MM.1S (cell line): ENCODE measurements at regions not wholly inside any gene's neighbourhood (a gene's known extent, or its start where the extent isn't known, plus 50 kb on each side); places are given as distances from the start of the nearest gene placed in this dataset.

ENCODE experiments used
- DNase-seq: peaks from one replicate; pipeline ENCODE4 v3.0.0-alpha.2; 2015
- H2AFZ ChIP-seq: fragments of 300-600 bp; sonication (generic); 2 replicates; pipeline ENCODE4 v1.6.0; 2016; ENCODE audit warnings: antibody characterized with exemption, low read length
- H3F3A ChIP-seq: fragments of 300-600 bp; sonication (generic); 2 replicates; pipeline ENCODE4 v1.6.1; 2016; ENCODE audit warnings: mild to moderate bottlenecking, antibody characterized with exemption, low read length, moderate library complexity, mixed read lengths; ENCODE audit not compliant: insufficient read depth
- H3K27ac ChIP-seq: fragments of 300-600 bp; sonication (generic); 2 replicates; pipeline ENCODE4 v1.5.1; 2016; ENCODE audit warnings: mild to moderate bottlenecking, low read length
- H3K27me3 ChIP-seq: fragments of 300-600 bp; sonication (generic); replicated peaks from 2 replicates; pipeline ENCODE4 v1.6.0; 2016; ENCODE audit warnings: low read length; ENCODE audit not compliant: insufficient read depth
- H3K36me3 ChIP-seq: fragments of 300-600 bp; sonication (generic); replicated peaks from 2 replicates; pipeline ENCODE4 v1.6.1; 2016; ENCODE audit warnings: mild to moderate bottlenecking, low read length, mixed read lengths; ENCODE audit not compliant: insufficient read depth
- H3K4me1 ChIP-seq: fragments of 300-600 bp; sonication (generic); 2 replicates; pipeline ENCODE4 v1.6.1; 2016; ENCODE audit warnings: low read length, mixed read lengths
- H3K4me2 ChIP-seq: fragments of 300-600 bp; sonication (generic); 2 replicates; pipeline ENCODE4 v1.6.0; 2016; ENCODE audit warnings: low read depth, low read length
- H3K4me3 ChIP-seq: fragments of 300-600 bp; sonication (generic); 2 replicates; pipeline ENCODE4 v1.5.1; 2016; ENCODE audit warnings: low read length, mixed read lengths
- H3K79me2 ChIP-seq: fragments of 300-600 bp; sonication (generic); 2 replicates; pipeline ENCODE4 v1.6.1; 2016; ENCODE audit warnings: mixed run types, low read length, mixed read lengths
- H3K9ac ChIP-seq: fragments of 300-600 bp; sonication (generic); 2 replicates; pipeline ENCODE4 v1.6.1; 2016; ENCODE audit warnings: low read length, mixed read lengths
- H3K9me2 ChIP-seq: fragments of 300-600 bp; sonication (generic); replicated peaks from 2 replicates; pipeline ENCODE4 v1.6.1; 2016; ENCODE audit warnings: mild to moderate bottlenecking, low read length, mixed read lengths; ENCODE audit not compliant: insufficient read depth
- H3K9me3 ChIP-seq: fragments of 300-600 bp; sonication (generic); replicated peaks from 2 replicates; pipeline ENCODE4 v1.6.1; 2016; ENCODE audit warnings: mild to moderate bottlenecking, low read length, mixed read lengths; ENCODE audit not compliant: insufficient read depth
- H4K20me1 ChIP-seq: fragments of 300-600 bp; sonication (generic); 2 replicates; pipeline ENCODE4 v1.6.1; 2016; ENCODE audit warnings: mild to moderate bottlenecking, low read length, moderate library complexity, mixed read lengths; ENCODE audit not compliant: insufficient read depth
- CTCF ChIP-seq: fragments of 300-600 bp; sonication (generic); IDR thresholded peaks from 2 replicates; pipeline ENCODE4 v1.5.1; 2016; ENCODE audit warnings: antibody characterized with exemption, low read length, mixed read lengths
- EZH2 ChIP-seq: fragments of 300-600 bp; sonication (generic); optimal IDR thresholded peaks from 2 replicates; pipeline ENCODE3; 2017; ENCODE audit warnings: low read depth, mild to moderate bottlenecking, antibody characterized with exemption, low read length, mixed read lengths
- EZH2phosphoT487 ChIP-seq: fragments of 300-600 bp; sonication (generic); IDR thresholded peaks from 2 replicates; pipeline ENCODE4 v1.6.1; 2018; ENCODE audit warnings: antibody characterized with exemption, low read length

GRCh38 chr20:57899554-57899953, 189.7 kb upstream of the PMEPA1 start:
- H3K27ac ChIP-seq: no peak overlapping the region
- H3F3A ChIP-seq: no peaks in the 10 kb centered on the region
- no peaks in the 10 kb centered on the region for H3K4me1 ChIP-seq
- no peak overlapping the region for H3K4me3 ChIP-seq
- H4K20me1 ChIP-seq: no peaks in the 10 kb centered on the region
- H3K79me2 ChIP-seq: no peaks in the 10 kb centered on the region
- peaks cover 97% of the 10 kb centered on the region for H3K27me3 ChIP-seq
- no peaks in the 10 kb centered on the region for H3K9me3 ChIP-seq
- no peak overlapping the region for H3K4me2 ChIP-seq
- no peak for DNase-seq
- H2AFZ ChIP-seq: no peak overlapping the region
- no peak overlapping the region for H3K9ac ChIP-seq
- no peak for TF ChIP-seq CTCF
- TF ChIP-seq EZH2phosphoT487: no peak
- TF ChIP-seq EZH2: no peak
- H3K36me3 ChIP-seq: no peaks in the 10 kb centered on the region
- no peaks in the 10 kb centered on the region for H3K9me2 ChIP-seq

- no peak for DNase-seq
- H3F3A ChIP-seq: no peaks in the 10 kb centered on the region
- H4K20me1 ChIP-seq: no peaks in the 10 kb centered on the region
- H3K9me2 ChIP-seq: no peaks in the 10 kb centered on the region
- H3K4me3 ChIP-seq: no peak overlapping the region
- no peak for TF ChIP-seq EZH2
- no peak for TF ChIP-seq EZH2phosphoT487
- TF ChIP-seq CTCF: no peak
- no peak overlapping the region for H2AFZ ChIP-seq
- H3K9me3 ChIP-seq: no peaks in the 10 kb centered on the region
- no peaks in the 10 kb centered on the region for H3K4me1 ChIP-seq
- H3K4me2 ChIP-seq: no peak overlapping the region
- no peaks in the 10 kb centered on the region for H3K36me3 ChIP-seq
- peaks cover 97% of the 10 kb centered on the region for H3K27me3 ChIP-seq
- no peak overlapping the region for H3K9ac ChIP-seq
- H3K27ac ChIP-seq: no peak overlapping the region
- no peaks in the 10 kb centered on the region for H3K79me2 ChIP-seq
Observed at GRCh38 chr20:57898332-57898731, 188.5 kb upstream of the PMEPA1 start.

GRCh38 chr20:57897891-57898290, 188.1 kb upstream of the PMEPA1 start:
- no peak overlapping the region for H3K4me3 ChIP-seq
- no peak for DNase-seq
- no peaks in the 10 kb centered on the region for H3F3A ChIP-seq
- no peaks in the 10 kb centered on the region for H4K20me1 ChIP-seq
- H3K27me3 ChIP-seq: peaks cover 97% of the 10 kb centered on the region
- no peak overlapping the region for H3K4me2 ChIP-seq
- H3K36me3 ChIP-seq: no peaks in the 10 kb centered on the region
- no peaks in the 10 kb centered on the region for H3K9me3 ChIP-seq
- TF ChIP-seq CTCF (no peak), EZH2 (no peak), EZH2phosphoT487 (no peak)
- H3K9me2 ChIP-seq: no peaks in the 10 kb centered on the region
- no peak overlapping the region for H3K27ac ChIP-seq
- no peaks in the 10 kb centered on the region for H3K4me1 ChIP-seq
- H2AFZ ChIP-seq: no peak overlapping the region
- no peak overlapping the region for H3K9ac ChIP-seq
- no peaks in the 10 kb centered on the region for H3K79me2 ChIP-seq
